ENCODE measurements at regions not wholly inside any gene's neighbourhood (a gene's known extent, or its start where the extent isn't known, plus 50 kb on each side); places are given as distances from the start of the nearest gene placed in this dataset.

DNA sequence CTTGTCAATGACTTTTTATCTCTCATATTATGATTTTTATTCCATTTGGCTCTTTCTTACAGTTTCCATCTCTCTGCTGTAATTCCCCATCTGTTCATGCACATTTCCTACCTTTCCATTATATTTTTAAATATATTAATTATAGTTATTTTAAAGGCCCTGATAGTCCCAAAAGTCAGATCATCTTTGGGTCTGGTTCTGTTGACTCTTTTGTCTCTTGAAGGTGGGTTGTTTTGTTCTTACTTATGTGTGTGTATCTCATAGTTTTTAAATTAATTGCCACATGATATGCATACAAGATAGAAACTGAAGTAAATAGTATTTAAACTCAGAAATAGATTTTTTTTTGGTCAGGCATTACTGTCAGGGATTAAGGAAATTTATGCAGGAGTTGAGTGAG is 178.0 kb upstream of the AJAP1 start:
- TF ChIP-seq, protein P1, sequence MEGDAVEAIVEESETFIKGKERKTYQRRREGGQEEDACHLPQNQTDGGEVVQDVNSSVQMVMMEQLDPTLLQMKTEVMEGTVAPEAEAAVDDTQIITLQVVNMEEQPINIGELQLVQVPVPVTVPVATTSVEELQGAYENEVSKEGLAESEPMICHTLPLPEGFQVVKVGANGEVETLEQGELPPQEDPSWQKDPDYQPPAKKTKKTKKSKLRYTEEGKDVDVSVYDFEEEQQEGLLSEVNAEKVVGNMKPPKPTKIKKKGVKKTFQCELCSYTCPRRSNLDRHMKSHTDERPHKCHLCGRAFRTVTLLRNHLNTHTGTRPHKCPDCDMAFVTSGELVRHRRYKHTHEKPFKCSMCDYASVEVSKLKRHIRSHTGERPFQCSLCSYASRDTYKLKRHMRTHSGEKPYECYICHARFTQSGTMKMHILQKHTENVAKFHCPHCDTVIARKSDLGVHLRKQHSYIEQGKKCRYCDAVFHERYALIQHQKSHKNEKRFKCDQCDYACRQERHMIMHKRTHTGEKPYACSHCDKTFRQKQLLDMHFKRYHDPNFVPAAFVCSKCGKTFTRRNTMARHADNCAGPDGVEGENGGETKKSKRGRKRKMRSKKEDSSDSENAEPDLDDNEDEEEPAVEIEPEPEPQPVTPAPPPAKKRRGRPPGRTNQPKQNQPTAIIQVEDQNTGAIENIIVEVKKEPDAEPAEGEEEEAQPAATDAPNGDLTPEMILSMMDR (IDR thresholded peaks at IDR 0.05), result no peak
- TF ChIP-seq POLR2AphosphoS5 (IDR thresholded peaks at IDR 0.05), result no peak
